DND-41 (cell line): ENCODE measurements at regions not wholly inside any gene's neighbourhood (a gene's known extent, or its start where the extent isn't known, plus 50 kb on each side); places are given as distances from the start of the nearest gene placed in this dataset.

ENCODE experiments used
- ATAC-seq: fragments of 200-7000 bp; cut with Tn5 transposase; 3 replicates; pipeline ENCODE4 v1.9.1; 2021; ENCODE audit warnings: low read depth; ENCODE audit not compliant: insufficient read depth
- DNase-seq: peaks from one replicate; pipeline ENCODE4 v3.0.0-alpha.2; 2020
- H2AFZ ChIP-seq: 2 replicates; pipeline ENCODE4 v1.6.0; 2012; ENCODE audit warnings: low read depth, low read length
- H3K27ac ChIP-seq: 2 replicates; pipeline ENCODE4 v1.5.1; 2012; ENCODE audit warnings: low read length, inconsistent platforms
- H3K27me3 ChIP-seq: fragments of 200-600 bp; sonication (generic); 2 replicates; pipeline ENCODE4 v1.6.0; 2012; ENCODE audit warnings: low read length, mild to moderate bottlenecking, inconsistent platforms; ENCODE audit not compliant: insufficient read depth, poor library complexity
- H3K36me3 ChIP-seq: 2 replicates; pipeline ENCODE4 v1.5.1; 2012; ENCODE audit warnings: low read length, inconsistent platforms; ENCODE audit not compliant: insufficient read depth
- H3K4me1 ChIP-seq: 2 replicates; pipeline ENCODE4 v1.5.1; 2012; ENCODE audit warnings: mild to moderate bottlenecking, low read length; ENCODE audit not compliant: insufficient read depth
- H3K4me2 ChIP-seq: 2 replicates; pipeline ENCODE4 v1.6.0; 2012; ENCODE audit warnings: mild to moderate bottlenecking, moderate library complexity, low read length, inconsistent platforms; ENCODE audit not compliant: insufficient read depth
- H3K4me3 ChIP-seq, 2 experiments: fragments of 200-600 bp in 1 of 2; shearing (Covaris generic) in 1 of 2; 2 replicates each; pipeline ENCODE4 v1.5.1; 2012 to 2016; ENCODE audit warnings: inconsistent platforms in 2 of 2, low read length in 2 of 2, mild to moderate bottlenecking in 2 of 2, low read depth in 1 of 2, moderate library complexity in 1 of 2
- H3K79me2 ChIP-seq: 2 replicates; pipeline ENCODE4 v1.6.0; 2012; ENCODE audit warnings: low read length, inconsistent platforms; ENCODE audit not compliant: insufficient read depth
- H3K9ac ChIP-seq: 2 replicates; pipeline ENCODE4 v1.6.0; 2012; ENCODE audit warnings: low read depth, mild to moderate bottlenecking, inconsistent platforms, low read length, moderate library complexity
- H3K9me3 ChIP-seq: 2 replicates; pipeline ENCODE4 v1.5.1; 2012; ENCODE audit warnings: low read length, moderate library complexity, mild to moderate bottlenecking, inconsistent platforms; ENCODE audit not compliant: insufficient read depth, severe bottlenecking
- H4K20me1 ChIP-seq: 2 replicates; pipeline ENCODE4 v1.6.0; 2012; ENCODE audit warnings: low read length; ENCODE audit not compliant: insufficient read depth
- EZH2 ChIP-seq: IDR thresholded peaks from 3 replicates; pipeline ENCODE4 v1.6.1; 2012; ENCODE audit warnings: borderline replicate concordance, low read depth, mild to moderate bottlenecking, moderate library complexity, low read length, inconsistent platforms; ENCODE audit not compliant: severe bottlenecking
- TF ChIP-seq, protein P1 (sequence below): IDR thresholded peaks from 2 replicates; pipeline ENCODE4 v1.5.1; 2012; ENCODE audit warnings: borderline replicate concordance, low read length, moderate library complexity, mild to moderate bottlenecking; ENCODE audit not compliant: poor library complexity, severe bottlenecking; ENCODE audit errors: extremely low read depth

DNA sequence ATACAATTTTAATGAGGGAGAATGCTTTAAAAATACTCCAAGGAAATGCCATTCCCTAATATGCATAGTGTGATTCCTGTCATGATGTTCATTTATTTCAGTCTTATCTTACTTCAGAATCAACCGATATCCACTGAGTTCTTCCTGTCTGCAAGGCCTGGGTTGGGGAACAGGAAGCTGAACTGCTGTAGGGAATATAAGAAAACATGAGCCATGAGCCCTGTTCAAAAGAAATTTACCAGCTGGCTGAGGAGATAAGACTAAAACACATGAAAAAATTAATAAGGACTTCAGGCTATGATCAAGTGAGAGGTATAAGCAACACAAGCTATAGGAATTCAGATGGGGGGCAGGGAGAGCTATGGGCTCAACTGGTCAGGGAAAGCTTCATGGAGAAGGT is 184.7 kb downstream of the PLPP4 start:
- H4K20me1 ChIP-seq, result no peaks in the 10 kb centered on the region
- ATAC-seq, result no peak
- no peak overlapping the region for H3K4me3 ChIP-seq
- peaks cover 2% of the 10 kb centered on the region for H3K27me3 ChIP-seq
- no peak overlapping the region for H3K4me2 ChIP-seq
- no peaks in the 10 kb centered on the region for H3K36me3 ChIP-seq
- no peak overlapping the region for H3K9ac ChIP-seq
- no peak overlapping the region for H3K27ac ChIP-seq
- no peaks in the 10 kb centered on the region for H3K79me2 ChIP-seq
- no peak for TF ChIP-seq EZH2
- TF ChIP-seq, protein P1, sequence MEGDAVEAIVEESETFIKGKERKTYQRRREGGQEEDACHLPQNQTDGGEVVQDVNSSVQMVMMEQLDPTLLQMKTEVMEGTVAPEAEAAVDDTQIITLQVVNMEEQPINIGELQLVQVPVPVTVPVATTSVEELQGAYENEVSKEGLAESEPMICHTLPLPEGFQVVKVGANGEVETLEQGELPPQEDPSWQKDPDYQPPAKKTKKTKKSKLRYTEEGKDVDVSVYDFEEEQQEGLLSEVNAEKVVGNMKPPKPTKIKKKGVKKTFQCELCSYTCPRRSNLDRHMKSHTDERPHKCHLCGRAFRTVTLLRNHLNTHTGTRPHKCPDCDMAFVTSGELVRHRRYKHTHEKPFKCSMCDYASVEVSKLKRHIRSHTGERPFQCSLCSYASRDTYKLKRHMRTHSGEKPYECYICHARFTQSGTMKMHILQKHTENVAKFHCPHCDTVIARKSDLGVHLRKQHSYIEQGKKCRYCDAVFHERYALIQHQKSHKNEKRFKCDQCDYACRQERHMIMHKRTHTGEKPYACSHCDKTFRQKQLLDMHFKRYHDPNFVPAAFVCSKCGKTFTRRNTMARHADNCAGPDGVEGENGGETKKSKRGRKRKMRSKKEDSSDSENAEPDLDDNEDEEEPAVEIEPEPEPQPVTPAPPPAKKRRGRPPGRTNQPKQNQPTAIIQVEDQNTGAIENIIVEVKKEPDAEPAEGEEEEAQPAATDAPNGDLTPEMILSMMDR, result no peak
- no peak for DNase-seq
- H3K9me3 ChIP-seq, result no peaks in the 10 kb centered on the region
- no peak overlapping the region for H2AFZ ChIP-seq
- no peaks in the 10 kb centered on the region for H3K4me1 ChIP-seq

DNA sequence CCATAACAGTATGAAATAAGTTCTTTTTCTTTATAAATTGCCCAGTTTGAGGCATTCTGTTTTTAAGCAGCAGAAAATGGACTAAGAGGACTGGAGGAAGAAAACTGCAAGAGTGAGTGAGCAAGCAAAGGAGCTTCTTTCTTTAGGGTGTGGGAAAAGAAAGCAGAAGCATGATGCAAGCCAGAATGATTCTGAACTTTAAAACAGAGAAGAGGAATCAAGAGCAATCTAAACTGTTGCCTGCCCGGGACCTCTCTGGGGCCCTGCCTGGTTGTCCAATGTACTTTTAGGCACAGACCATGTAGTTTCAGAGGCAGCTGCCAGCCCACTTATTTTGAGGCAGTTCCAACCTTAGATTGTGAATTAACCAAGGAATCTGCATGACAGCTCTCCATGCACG is 186.3 kb downstream of the PLPP4 start:
- no peak overlapping the region for H3K4me2 ChIP-seq
- H3K79me2 ChIP-seq, result no peaks in the 10 kb centered on the region
- H3K36me3 ChIP-seq, result no peaks in the 10 kb centered on the region
- H3K9me3 ChIP-seq, result no peaks in the 10 kb centered on the region
- TF ChIP-seq, protein P1, result no peak
- no peak for TF ChIP-seq EZH2
- H3K4me1 ChIP-seq, result no peaks in the 10 kb centered on the region
- H3K9ac ChIP-seq, result no peak overlapping the region
- no peak overlapping the region for H3K27ac ChIP-seq
- peaks cover 2% of the 10 kb centered on the region for H3K27me3 ChIP-seq
- no peak for ATAC-seq
- no peaks in the 10 kb centered on the region for H4K20me1 ChIP-seq
- H3K4me3 ChIP-seq, result no peak overlapping the region
- no peak overlapping the region for H2AFZ ChIP-seq
- DNase-seq, result no peak

DNA sequence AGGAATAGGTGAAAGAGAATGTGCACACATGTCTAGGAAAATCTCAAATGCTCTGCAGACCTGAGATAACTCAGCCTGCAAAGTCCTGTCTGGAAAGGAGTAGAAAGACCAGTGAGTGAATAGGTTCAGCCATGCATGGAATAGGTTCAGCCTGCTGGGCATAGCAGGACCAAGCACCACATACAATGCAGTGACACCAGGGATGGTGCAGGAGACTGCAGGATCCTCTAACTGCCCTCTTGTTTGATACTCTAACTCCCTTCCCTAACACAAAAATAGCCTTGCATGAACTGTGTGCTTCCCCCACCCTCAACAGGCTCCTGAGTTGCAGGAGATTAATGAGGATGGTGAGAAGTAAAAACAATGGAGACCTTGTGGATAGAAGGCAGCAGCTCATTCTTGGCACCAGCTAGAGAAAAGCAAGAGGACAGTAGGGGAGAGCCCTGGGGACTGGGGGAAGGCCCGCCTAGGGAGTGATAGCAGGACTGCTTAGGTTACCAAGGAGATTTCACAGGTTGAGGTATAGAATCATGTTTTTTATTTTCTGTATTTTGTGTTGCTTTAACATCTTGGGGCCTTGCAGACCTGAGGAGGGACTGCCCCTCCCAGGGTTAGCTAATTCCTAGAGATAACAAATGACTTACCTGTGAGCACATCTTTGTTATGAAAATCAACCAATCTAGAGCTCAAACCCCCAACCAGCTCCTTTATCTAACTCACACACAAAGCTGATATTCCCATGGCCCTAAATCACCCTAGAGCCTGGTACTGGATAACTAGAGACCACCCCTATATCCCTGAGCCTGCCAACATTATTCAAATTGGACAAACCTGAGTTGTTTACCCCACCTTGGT is 187.8 kb downstream of the PLPP4 start:
- TF ChIP-seq, protein P1, result no peak
- TF ChIP-seq EZH2, result no peak
- H2AFZ ChIP-seq, result no peak overlapping the region

More for the DNA sequence above, 187.8 kb downstream of the PLPP4 start:
- Histone ChIP-seq H3K4me3 (no peak overlapping the region), H3K27ac (no peak overlapping the region), H3K4me1 (no peaks in the 10 kb centered on the region), H4K20me1 (no peaks in the 10 kb centered on the region), H3K79me2 (no peaks in the 10 kb centered on the region), H3K9ac (no peak overlapping the region), H3K36me3 (no peaks in the 10 kb centered on the region), H3K9me3 (no peaks in the 10 kb centered on the region), H3K4me2 (no peak overlapping the region), H3K27me3 (peaks cover 2% of the 10 kb centered on the region)
- ATAC-seq, result no peak
- no peak for DNase-seq
